Stimulated activated CD4-positive, alpha-beta T cell treated with anti-CD3 and anti-CD28 coated beads, Interleukin-1b, Interleukin-23, amount 100 ng/mL, for 24 hours (primary cell): ENCODE measurements at regions not wholly inside any gene's neighbourhood (a gene's known extent, or its start where the extent isn't known, plus 50 kb on each side); places are given as distances from the start of the nearest gene placed in this dataset.

ENCODE experiments used
- DNase-seq, 4 experiments: peaks; one replicate each; pipeline ENCODE4 v3.0.0-alpha.2; 2020; ENCODE audit warnings: low read depth in 4 of 4, low spot score in 1 of 4

DNA sequence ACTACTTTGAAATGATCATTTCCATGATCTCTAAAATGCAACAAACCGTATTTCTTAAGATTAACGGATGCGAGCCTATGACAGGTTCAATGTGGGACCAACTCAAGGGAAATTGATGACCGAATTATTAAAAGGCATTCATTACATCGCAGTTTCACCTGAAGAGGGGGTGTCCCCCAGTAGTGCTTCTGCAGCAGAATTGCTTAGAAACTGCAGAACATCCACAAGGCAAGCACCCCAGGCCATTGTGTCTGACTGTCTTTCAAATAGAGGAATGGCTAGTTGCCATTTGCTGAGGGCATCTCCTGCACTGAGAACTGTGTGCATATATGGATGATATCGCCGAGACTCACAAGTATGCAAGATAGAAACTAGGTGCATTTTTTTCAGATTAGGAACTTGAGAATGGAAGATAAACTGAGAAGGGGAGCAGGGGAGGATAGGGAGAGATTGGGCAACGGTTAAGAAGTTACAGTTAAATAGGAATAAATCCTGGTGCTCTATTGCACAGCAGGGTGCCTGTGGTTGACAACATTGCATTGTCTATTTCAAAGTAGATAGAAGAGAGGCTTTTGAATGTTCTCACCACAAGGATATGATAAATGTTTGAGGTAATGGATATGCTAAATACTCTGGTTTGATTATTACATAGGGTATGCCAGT lies 234.3 kb upstream of the PLEKHG7 start:
- DNase-seq, result no peak

DNA sequence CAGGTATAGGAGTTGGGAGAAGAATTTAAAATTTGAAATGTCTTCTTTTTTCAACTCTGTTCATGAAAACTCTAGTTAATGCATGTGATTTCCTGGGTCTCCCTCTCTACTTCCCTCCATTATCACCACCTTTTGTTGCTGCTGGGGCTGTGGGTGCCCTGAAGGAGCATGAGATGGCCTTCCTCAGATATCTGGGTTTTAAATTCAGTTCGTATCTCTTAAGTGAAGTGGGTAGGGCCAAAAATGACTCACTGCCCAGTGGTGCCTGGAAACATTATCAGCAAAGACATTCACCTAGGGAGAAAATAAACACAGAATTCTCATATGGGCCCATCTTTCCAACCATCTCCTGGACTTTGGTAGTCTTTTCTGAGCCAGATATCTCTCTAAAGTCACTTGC lies 234.9 kb upstream of the PLEKHG7 start:
- DNase-seq, result no peak

DNA sequence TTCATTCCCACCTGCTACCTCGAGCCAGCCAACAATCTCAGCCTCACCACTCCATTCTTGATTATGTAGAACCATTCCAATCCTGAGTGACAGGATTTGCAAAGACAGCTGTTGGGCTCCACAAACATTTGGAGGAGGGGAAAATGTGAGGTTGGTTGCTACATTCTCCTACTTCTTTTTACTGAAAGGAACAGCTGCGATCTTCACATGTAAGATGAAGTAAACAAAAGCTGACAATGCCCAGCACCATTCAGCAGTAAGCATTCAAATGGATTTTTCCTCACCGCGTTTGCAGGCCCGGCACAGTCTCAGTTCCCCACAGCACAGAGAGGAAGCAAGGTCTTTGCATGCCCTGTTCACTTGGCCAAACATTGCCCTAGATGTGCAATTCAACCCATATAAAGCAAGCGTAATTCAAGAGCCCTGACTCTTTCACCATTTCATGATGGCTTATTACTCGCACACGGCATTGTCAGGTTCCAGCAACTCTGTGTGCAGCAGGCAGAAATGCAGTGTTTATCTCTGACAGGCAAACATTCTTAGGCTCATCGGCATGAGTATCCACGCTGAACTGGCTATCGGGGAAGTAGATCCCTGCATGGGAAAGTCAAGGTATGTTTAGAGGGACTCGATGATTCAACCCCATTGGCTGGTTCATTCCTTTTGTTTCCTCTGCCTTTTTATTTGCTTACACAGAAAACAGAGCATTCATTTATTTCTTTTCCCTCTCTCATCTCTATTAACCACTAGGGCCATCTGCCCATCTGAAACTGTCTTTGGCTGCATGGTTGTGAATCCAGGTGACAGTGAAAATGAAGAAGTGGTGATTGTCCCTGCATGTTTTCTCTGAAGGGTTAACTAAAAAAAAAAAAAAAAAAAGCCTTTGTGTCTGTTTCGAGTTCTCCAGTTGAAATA lies 236.1 kb upstream of the PLEKHG7 start:
- DNase-seq, result no peak

DNA sequence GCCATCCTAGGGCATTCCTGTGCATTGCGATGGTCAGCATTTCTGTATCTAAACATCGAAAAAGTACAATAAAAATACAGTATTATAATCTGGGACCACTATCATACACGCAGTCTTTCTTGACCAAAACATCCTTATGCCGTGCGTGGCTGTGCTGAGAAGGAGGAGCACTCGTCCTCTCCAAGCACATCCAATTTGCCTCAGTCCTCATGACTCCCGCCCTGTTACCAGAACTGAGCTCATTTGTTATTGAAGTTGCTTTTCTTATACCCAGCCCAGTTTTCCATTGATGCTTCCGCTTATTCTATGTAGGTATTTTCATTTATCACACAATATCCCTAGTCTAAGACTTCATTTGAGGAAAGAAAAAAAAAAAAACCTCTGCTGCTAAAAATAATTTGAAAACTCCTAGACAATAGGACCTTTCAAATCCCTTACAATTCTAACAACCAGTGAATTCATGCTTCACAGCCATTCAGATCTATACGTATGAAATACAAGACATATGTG lies 236.9 kb upstream of the PLEKHG7 start:
- DNase-seq, result no peak

DNA sequence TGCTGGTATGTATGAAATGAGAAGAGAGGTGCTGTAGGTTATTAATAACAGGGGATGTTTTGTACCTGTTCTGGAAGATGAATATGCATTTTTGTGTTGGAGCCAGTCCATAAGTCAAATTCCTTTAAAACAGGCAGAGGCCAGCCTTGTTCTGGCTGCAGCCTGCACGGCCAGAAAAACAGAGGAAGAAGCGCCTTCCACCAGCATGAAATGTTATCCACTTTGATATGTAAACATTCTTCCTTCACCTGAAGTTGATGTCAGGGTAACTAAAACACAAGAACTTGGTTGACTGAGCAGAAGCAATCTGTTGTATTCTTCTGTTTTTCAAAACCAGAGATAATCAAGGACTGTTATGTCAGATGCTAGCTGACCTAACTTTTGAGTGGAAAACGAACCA lies 237.9 kb upstream of the PLEKHG7 start:
- DNase-seq, result no peak

DNA sequence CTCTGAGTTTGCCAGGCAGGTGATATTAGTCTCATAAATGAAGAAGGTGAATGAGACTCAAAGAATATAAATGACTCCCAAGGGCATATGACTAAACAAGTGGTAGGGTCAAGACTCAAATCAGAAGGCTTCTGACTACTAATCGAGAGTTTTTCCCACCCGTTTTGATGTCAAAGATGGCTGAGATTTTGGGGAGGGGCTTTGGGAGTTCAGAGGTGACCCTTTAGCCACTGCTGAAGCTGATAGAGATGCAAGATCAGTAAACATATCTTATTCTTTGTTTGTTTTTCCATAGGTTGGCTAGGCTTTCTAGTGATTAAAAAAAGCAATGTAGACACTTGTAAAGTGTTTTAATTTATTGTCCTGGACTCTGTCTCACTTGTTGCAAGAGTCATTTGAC lies 239.6 kb upstream of the PLEKHG7 start:
- DNase-seq, result no peak

DNA sequence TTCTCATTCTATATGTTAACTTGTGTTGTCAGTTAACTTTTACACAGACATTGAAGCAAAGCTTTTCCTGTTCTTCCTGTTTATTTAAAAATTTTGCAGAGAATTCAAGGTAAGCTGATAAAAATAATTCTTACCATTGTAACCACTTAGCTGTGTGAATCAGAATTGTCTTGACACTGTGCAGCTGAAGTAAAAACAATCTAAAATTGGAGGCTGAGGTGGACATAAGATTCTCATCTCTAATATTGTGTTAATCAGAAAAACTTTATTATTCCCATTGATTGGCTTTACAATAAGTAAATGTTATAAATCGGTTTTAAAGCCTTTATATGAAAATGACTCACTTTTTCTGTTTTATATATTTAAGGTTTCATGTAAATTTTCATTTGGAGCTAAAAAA lies 240.3 kb upstream of the PLEKHG7 start:
- DNase-seq, result no peak

DNA sequence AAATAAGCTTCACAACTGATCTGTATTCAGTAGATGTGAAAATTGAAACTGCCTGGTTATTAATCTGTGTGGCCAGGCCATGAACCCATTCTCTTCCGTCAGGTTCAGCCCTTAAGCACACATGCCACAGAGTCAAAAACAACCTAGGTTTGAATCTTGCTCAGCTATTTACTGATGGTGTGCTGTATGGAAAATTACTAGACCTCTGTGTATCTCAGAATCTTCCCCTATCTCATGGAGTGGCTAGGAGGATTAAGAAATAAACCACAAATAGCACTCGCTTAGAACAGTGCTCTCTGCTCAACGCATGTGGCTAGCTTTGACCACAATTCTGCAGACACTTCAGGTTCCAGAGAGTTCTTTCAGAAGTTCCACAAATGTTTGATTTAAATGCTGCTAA lies 240.7 kb upstream of the PLEKHG7 start:
- no peak for DNase-seq

DNA sequence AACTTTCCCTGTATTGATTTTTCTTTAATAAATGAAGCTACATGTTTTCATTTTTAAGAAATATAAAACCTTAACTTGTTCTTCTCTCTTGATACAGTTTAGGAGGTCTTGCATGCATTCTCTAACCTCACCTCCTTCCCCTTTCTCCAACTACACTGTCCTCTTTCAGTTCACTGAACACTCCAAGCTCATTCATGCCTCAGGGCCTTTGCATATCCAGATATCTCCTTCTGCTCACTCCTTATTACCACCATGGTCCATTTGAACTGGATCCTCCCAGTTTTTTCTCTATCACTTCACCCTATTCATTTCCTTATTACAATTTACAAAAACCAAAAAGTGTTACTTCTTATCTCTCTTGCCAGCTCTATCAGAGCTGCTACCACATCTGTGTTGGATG lies 242.9 kb upstream of the PLEKHG7 start:
- no peak for DNase-seq

DNA sequence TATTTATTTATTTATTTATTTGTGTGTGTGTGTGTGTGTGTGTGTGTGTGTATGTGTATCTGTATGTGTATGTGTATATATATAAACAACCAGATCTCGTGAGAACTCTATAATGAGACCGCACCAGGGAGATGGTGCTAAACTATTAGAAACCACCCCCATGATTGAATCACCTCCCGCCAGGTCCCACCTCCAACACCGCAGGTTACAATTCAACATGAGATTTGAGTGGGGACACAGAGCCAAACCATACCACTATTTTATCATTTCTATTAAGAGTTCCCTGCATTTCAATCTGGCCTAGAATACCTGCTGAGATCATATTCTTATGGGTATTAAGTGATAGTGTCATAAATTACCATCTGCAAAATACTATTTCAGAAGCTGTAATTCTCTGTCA lies 243.8 kb upstream of the PLEKHG7 start:
- DNase-seq, result no peak

DNA sequence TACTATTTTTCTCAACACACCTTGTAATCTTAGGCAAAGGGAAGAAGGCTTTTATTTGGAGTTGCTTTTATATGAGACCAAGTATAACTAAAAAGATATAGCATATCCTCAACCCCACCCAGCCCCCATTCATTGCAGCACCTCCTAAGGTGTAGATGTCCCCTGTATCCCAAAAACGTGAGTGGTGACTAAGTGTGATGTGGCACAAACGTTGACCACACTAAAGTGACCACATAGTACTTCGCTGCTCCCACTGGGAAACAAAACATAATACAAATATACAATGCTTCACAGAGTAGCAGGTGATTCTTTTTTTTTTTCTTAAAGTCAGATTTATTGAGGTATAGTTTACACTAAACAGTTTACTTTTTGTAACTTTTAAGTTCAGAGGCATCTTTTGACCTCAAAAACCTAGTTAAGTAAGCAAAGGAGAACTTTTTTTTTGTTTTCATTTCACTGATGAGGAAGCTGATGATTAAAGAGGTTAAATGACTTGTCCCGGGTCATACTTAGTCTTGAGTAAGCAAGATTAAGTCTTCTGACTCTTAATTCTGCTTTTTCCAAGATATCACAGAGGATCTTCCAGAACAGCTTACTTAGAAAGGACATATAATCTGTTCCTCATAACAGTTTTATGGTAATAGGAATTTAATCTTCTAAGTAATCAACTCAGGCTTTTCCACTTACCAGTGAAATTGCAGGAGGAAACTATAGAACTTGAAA lies 245.2 kb upstream of the PLEKHG7 start:
- DNase-seq, result no peak

DNA sequence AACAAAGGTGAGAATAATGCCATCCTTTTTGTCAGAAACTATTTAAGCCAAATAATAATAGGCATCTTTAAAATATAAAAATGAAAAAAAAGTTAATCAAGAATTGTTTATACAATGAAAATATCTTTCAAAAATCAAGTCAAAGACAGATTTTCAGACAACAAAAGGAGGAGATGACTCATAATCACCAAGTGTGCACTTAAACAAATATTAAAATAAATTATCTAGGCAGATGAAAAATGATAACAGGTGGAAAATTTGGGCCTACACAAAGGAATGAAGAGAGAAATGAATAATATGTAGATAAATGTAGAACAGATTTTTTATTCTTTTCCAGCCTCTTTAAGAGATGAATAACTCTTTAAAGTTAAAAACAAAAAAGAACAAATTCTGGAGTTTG lies 250.0 kb upstream of the PLEKHG7 start:
- no peak for DNase-seq

DNA sequence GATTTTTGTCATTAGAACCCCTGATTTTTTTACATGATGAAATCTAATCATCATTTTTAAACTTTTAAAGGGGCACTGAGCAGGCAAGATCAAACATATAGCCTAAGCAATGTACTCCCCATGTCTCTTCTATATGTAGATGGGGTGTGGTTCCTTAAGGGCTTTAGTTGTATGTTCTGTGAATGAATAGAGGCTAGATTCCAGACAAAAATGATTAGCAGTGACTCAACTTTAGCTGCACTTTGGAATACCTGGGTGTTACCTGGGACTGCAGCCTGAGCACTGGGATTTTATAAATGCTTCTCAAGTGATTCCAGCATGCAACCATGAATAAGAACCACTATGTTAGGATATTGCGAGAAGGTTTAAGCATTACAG lies 256.7 kb upstream of the PLEKHG7 start:
- no peak for DNase-seq

DNA sequence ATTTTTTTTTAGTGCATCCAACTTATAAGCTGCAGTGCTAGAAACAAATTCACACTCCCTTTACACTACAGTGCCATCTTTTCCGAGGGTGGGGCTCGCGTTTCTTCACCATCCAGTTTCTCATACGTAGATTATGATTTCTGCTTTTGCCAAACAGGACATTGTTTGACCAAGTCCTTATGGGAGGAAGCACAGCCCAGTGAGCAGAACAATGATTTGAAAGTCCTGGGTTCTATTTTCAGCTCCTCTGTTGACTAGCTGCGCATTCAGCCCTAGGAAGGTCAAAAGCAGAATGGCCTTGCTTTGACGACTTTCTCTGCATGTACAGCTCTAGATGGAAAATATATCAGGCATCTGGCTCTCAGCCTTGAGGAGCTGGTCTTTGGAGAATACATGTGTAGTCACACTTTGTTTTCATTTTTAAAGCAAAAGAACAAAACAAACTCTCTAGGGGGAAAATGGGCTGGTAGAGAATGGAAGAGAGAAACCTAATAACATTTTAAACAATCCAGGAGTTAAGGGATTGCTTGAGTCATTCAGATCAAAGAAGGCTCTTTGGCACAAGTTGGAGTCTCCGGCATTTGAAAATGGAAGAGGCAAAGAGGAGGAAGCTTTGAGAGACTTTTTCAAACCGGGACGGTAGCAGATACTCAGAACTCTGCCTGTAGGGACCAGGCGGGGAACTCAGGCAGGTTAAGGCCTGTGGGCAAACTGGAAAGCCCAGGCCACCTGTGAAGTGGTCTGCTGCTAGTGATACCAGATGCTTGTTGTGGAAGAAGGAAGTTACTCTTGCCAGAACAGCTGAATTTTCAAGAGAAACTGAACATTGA lies 257.3 kb upstream of the PLEKHG7 start:
- no peak for DNase-seq

DNA sequence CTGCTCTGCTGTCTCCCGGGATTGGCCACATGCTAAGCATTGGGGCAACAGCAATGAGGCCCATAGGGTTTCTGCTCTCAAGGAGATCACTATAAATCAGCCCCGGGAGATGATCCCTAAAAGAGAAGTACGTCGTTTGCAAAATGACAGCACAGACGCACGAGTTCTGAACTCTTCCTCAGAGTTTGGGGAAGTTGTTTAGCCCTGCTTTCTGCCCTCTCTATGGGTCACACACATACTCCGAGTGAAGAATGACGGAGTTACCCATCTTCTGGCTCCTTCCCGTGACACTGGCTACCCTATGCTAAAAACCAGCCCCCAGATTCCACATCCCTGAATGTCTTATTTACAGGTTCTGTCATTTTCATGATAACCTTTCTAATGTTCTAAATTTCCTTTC lies 258.0 kb upstream of the PLEKHG7 start:
- DNase-seq, result no peak

DNA sequence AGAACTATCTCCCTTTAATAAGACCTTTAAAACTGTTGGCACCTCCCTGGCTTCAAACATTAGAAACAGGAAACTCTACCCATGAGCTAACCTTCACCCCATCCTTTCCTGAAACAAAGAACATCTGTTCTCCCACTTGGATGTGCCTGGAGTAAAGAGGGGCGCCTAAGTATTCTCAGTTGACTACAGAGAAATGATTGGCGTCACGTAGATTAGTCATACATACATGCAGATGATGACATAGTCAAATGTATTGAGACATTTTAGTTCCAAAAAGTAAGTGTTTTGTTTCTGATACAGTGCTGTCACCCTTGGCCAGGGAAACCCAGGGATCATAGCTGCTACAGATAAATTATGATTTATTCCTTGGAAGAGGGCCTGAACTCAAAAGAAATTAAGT lies 260.0 kb upstream of the PLEKHG7 start:
- DNase-seq, result no peak

DNA sequence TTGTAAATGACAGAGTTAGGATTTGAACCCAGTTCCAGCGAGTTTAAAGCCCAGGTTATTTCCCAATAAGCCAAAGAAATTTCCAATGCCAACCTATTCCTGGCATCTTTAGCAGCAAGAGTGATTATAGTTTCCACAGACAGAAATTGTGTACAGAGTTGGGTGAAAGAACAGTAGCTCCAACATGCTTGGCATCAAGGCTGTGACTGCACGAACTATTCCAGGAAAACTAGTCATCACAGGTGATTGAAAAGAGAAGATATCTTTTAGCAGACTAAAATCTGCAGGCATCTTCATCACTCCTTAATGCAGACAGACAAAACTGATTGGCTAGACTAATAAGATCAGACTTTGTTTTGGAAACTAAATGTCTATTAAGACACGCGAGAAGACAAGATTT lies 262.7 kb upstream of the PLEKHG7 start:
- DNase-seq, result no peak

DNA sequence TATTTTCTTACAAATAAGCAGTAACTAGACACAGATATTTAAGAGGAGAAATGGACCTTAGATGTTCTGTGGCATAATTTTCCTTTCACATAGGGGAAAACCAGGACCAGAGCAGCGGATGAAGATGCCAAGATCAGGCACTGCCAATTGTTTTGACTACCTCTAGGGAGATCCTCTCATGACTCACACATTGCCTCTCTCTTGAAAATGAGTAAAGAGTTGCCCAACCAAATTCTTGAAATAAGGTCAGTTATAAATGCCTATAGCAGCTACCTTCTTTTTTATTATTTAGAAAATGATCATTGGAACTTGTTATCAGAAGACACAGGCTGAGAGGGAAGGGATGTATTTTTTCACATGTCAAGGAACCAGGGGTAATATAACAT lies 263.4 kb upstream of the PLEKHG7 start:
- no peak for DNase-seq

DNA sequence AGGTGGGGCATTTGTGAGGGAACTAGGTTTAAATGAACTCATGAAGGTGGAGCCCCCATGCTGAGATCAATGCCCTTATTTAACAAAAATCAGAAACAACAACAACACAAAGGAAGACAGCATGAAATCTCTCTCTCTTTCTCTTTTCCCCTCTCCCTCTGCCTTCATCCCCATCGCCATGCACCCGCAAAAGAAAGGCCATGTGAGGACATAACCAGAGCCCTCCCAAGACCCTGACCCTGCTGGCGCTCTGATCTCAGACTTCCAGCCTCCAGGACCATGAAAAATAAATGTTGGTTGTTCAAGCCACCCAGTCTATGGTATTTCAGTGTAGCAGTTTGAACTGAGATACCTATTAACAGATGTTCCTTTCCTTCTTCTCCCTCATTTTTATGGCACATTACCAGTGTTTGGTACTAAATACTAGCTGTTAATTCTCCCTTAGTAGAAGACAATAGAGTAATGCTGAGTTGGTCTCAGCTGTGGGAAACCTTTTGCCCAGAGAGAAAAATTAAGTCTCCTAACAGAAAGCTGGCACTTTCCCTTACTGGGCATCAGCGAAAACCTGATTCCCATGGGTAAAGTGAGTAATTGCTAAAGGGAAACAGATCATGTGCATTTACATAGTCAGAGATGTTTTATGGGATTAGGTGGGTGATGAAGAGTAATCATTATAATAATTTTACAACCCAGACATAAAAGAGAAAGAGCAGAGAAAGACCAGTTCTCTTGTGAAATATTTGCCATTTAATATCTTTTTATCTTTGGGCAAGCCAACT lies 264.0 kb upstream of the PLEKHG7 start:
- no peak for DNase-seq

DNA sequence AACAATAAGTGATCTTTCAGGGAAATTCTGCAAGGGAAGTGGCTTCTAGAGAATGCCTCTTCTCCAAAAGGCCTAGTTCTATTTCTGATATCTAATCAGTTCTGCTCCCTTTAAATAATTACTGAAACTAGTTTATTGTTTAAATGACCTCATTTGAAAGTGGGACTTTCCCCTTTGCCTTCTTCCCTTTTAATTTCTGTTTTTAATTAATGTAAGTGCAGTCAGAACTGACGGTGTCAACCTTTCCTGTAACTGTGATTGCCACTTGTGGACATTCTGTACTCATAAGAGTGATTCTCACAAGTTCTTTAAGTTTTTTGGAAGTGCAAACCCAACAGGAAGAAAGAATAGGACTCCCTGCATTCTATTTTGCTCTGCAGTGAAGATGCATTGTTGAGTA lies 265.3 kb upstream of the PLEKHG7 start:
- DNase-seq, result no peak
